Astrocyte (in vitro differentiated cells and primary cell): ENCODE measurements at regions not wholly inside any gene's neighbourhood (a gene's known extent, or its start where the extent isn't known, plus 50 kb on each side); places are given as distances from the start of the nearest gene placed in this dataset.

Experiments used
- DNase-seq: peaks from one replicate; pipeline ENCODE4 v3.0.0-alpha.2; 2010; ENCODE audit warnings: low read depth
- FAIRE-seq: peaks from 2 replicates; lab custom pipeline; 2011; peaks lifted over from hg19 to GRCh38; lab: Jason Lieb, UNC
- H2AFZ ChIP-seq: 2 replicates; pipeline ENCODE4 v1.6.0; 2012; ENCODE audit warnings: low read depth, low read length, inconsistent platforms
- H3K27ac ChIP-seq: 2 replicates; pipeline ENCODE4 v1.5.1; 2011; ENCODE audit warnings: low read depth, low read length, inconsistent platforms
- H3K27me3 ChIP-seq: 2 replicates; pipeline ENCODE4 v1.6.0; 2011; ENCODE audit warnings: low read length, inconsistent platforms; ENCODE audit not compliant: insufficient read depth
- H3K36me3 ChIP-seq: 2 replicates; pipeline ENCODE4 v1.5.1; 2011; ENCODE audit warnings: low read length, inconsistent platforms; ENCODE audit not compliant: insufficient read depth
- H3K4me1 ChIP-seq: 2 replicates; pipeline ENCODE4 v1.5.1; 2011; ENCODE audit warnings: low read length, inconsistent platforms; ENCODE audit not compliant: insufficient read depth
- H3K4me2 ChIP-seq: 2 replicates; pipeline ENCODE4 v1.6.0; 2012; ENCODE audit warnings: low read length, inconsistent platforms
- H3K4me3 ChIP-seq: 2 replicates; pipeline ENCODE4 v1.5.1; 2011; ENCODE audit warnings: low read depth, mild to moderate bottlenecking, low read length, inconsistent platforms; ENCODE audit not compliant: insufficient read depth
- H3K79me2 ChIP-seq: 2 replicates; pipeline ENCODE4 v1.6.0; 2012; ENCODE audit warnings: mild to moderate bottlenecking, low read length, inconsistent platforms; ENCODE audit not compliant: insufficient read depth
- H3K9ac ChIP-seq: 2 replicates; pipeline ENCODE4 v1.6.0; 2012; ENCODE audit warnings: mild to moderate bottlenecking, low read length, inconsistent platforms
- H3K9me3 ChIP-seq: 2 replicates; pipeline ENCODE4 v1.5.1; 2012; ENCODE audit warnings: low read depth, mild to moderate bottlenecking, low read length, inconsistent platforms; ENCODE audit not compliant: insufficient read depth
- H4K20me1 ChIP-seq: 2 replicates; pipeline ENCODE4 v1.6.0; 2012; ENCODE audit warnings: low read length, inconsistent platforms; ENCODE audit not compliant: insufficient read depth
- H3K27ac Mint-ChIP-seq: one replicate; pipeline ENCODE4 v1.8.0; 2021; ENCODE audit warnings: mild to moderate bottlenecking, mixed read lengths; ENCODE audit not compliant: unreplicated experiment
- H3K27me3 Mint-ChIP-seq: one replicate; pipeline ENCODE4 v1.8.0; 2021; ENCODE audit warnings: low read depth, mixed read lengths; ENCODE audit not compliant: unreplicated experiment
- H3K36me3 Mint-ChIP-seq: one replicate; pipeline ENCODE4 v1.8.0; 2021; ENCODE audit warnings: low read depth, mixed read lengths; ENCODE audit not compliant: unreplicated experiment
- H3K4me1 Mint-ChIP-seq: one replicate; pipeline ENCODE4 v1.8.0; 2021; ENCODE audit warnings: low read depth, mixed read lengths; ENCODE audit not compliant: unreplicated experiment
- H3K4me3 Mint-ChIP-seq: one replicate; pipeline ENCODE4 v1.8.0; 2021; ENCODE audit warnings: mild to moderate bottlenecking, moderate library complexity, mixed read lengths; ENCODE audit not compliant: unreplicated experiment
- H3K9me3 Mint-ChIP-seq: one replicate; pipeline ENCODE4 v1.8.0; 2021; ENCODE audit warnings: mild to moderate bottlenecking, mixed read lengths; ENCODE audit not compliant: unreplicated experiment
- EZH2 ChIP-seq: IDR thresholded peaks from 2 replicates; pipeline ENCODE4 v1.6.1; 2012; ENCODE audit warnings: mild to moderate bottlenecking, low read length, inconsistent platforms; ENCODE audit not compliant: insufficient read depth
- TF ChIP-seq, protein P1 (sequence below): IDR thresholded peaks from 2 replicates; pipeline ENCODE4 v1.5.1; 2011; ENCODE audit warnings: low read depth, mild to moderate bottlenecking, inconsistent platforms, low read length, moderate library complexity; ENCODE audit not compliant: insufficient read depth

- H3K27ac ChIP-seq, result no peak overlapping the region
- no peaks in the 10 kb centered on the region for H3K36me3 ChIP-seq
- H3K36me3 Mint-ChIP-seq, result no peaks in the 10 kb centered on the region
- H3K4me2 ChIP-seq, result no peak overlapping the region
- no peak overlapping the region for H2AFZ ChIP-seq
- no peaks in the 10 kb centered on the region for H3K9me3 ChIP-seq
- H3K9me3 Mint-ChIP-seq, result no peaks in the 10 kb centered on the region
- H3K4me1 ChIP-seq, result no peaks in the 10 kb centered on the region
- no peaks in the 10 kb centered on the region for H4K20me1 ChIP-seq
- no peak overlapping the region for H3K4me3 Mint-ChIP-seq
- H3K4me1 Mint-ChIP-seq, result no peaks in the 10 kb centered on the region
- DNase-seq (no peak), FAIRE-seq (no peak)
- H3K79me2 ChIP-seq, result no peaks in the 10 kb centered on the region
- H3K9ac ChIP-seq, result no peak overlapping the region
- H3K27me3 ChIP-seq, result no peaks in the 10 kb centered on the region
- no peak overlapping the region for H3K4me3 ChIP-seq
- H3K27ac Mint-ChIP-seq, result no peak overlapping the region
- no peaks in the 10 kb centered on the region for H3K27me3 Mint-ChIP-seq
- TF ChIP-seq, protein P1, sequence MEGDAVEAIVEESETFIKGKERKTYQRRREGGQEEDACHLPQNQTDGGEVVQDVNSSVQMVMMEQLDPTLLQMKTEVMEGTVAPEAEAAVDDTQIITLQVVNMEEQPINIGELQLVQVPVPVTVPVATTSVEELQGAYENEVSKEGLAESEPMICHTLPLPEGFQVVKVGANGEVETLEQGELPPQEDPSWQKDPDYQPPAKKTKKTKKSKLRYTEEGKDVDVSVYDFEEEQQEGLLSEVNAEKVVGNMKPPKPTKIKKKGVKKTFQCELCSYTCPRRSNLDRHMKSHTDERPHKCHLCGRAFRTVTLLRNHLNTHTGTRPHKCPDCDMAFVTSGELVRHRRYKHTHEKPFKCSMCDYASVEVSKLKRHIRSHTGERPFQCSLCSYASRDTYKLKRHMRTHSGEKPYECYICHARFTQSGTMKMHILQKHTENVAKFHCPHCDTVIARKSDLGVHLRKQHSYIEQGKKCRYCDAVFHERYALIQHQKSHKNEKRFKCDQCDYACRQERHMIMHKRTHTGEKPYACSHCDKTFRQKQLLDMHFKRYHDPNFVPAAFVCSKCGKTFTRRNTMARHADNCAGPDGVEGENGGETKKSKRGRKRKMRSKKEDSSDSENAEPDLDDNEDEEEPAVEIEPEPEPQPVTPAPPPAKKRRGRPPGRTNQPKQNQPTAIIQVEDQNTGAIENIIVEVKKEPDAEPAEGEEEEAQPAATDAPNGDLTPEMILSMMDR, result no peak
Measured at GRCh38 chr12:17982556-17982955, 107.4 kb downstream of the RERGL start.

DNA sequence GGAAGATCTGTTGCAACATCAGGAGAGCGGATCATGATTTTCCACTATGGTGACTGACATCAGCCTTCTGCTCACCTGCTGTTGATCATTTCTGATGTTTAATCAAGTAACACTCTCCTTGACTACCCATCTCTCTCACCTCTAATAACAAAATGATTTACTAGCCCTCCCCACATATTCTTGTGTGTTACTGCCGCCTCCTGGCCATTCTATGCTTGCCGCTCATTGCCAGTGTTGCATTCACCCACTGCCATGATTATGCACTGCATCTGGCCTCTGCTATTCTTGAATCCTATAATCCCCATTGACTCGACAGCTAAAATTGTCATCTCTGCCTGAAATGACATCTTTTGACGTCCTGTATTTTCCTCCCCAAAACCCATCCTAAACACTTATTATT lies 113.8 kb downstream of the RERGL start:
- Mint-ChIP-seq H3K27ac (no peak overlapping the region), H3K9me3 (no peaks in the 10 kb centered on the region), H3K27me3 (no peaks in the 10 kb centered on the region), H3K36me3 (no peaks in the 10 kb centered on the region), H3K4me3 (no peak overlapping the region), H3K4me1 (no peaks in the 10 kb centered on the region)
- H3K27me3 ChIP-seq, result no peaks in the 10 kb centered on the region
- H3K27ac ChIP-seq, result no peak overlapping the region
- FAIRE-seq (no peak), DNase-seq (no peak)
- no peak overlapping the region for H3K9ac ChIP-seq
- TF ChIP-seq, protein P1, result peak; percentile 41
- TF ChIP-seq EZH2, result no peak
- H3K4me1 ChIP-seq, result no peaks in the 10 kb centered on the region
- no peaks in the 10 kb centered on the region for H3K79me2 ChIP-seq
- H3K9me3 ChIP-seq, result no peaks in the 10 kb centered on the region
- H4K20me1 ChIP-seq, result no peaks in the 10 kb centered on the region
- no peak overlapping the region for H2AFZ ChIP-seq
- no peaks in the 10 kb centered on the region for H3K36me3 ChIP-seq
- H3K4me2 ChIP-seq, result no peak overlapping the region
- no peak overlapping the region for H3K4me3 ChIP-seq

GRCh38 chr12:17975763-17976162 lies 114.2 kb downstream of the RERGL start:
- FAIRE-seq, result no peak
- Mint-ChIP-seq H3K36me3 (no peaks in the 10 kb centered on the region), H3K4me1 (no peaks in the 10 kb centered on the region)

More at GRCh38 chr12:17975763-17976162, 114.2 kb downstream of the RERGL start:
- Histone ChIP-seq H3K36me3 (no peaks in the 10 kb centered on the region), H2AFZ (no peak overlapping the region), H3K27me3 (no peaks in the 10 kb centered on the region), H3K9me3 (no peaks in the 10 kb centered on the region), H3K4me2 (no peak overlapping the region), H3K4me3 (no peak overlapping the region), H3K27ac (no peak overlapping the region), H4K20me1 (no peaks in the 10 kb centered on the region), H3K4me1 (no peaks in the 10 kb centered on the region), H3K79me2 (no peaks in the 10 kb centered on the region), H3K9ac (no peak overlapping the region)
- Mint-ChIP-seq H3K27ac (no peak overlapping the region), H3K4me3 (no peak overlapping the region), H3K27me3 (no peaks in the 10 kb centered on the region), H3K9me3 (no peaks in the 10 kb centered on the region)
- no peak for DNase-seq
- TF ChIP-seq EZH2, result no peak
- TF ChIP-seq, protein P1, result no peak
